H9 (cell line): ENCODE measurements at regions not wholly inside any gene's neighbourhood (a gene's known extent, or its start where the extent isn't known, plus 50 kb on each side); places are given as distances from the start of the nearest gene placed in this dataset.

Source experiments
- DNase-seq: peaks from one replicate; pipeline ENCODE4 v3.0.0-alpha.2; 2017
- H2AFZ ChIP-seq: one replicate; pipeline ENCODE4 v1.6.1; 2013; ENCODE audit warnings: mild to moderate bottlenecking, low read length, control low read depth, moderate library complexity
- H2AK5ac ChIP-seq: 2 replicates; pipeline ENCODE4 v1.6.1; 2013; ENCODE audit warnings: low read length, control low read depth, mixed read lengths; ENCODE audit not compliant: insufficient read length
- H2BK120ac ChIP-seq: one replicate; pipeline ENCODE4 v1.6.1; 2013; ENCODE audit warnings: low read depth, mild to moderate bottlenecking, low read length, control low read depth, inconsistent platforms; ENCODE audit not compliant: poor library complexity, severe bottlenecking
- H2BK12ac ChIP-seq: 2 replicates; pipeline ENCODE4 v1.6.1; 2013; ENCODE audit warnings: low read length, control low read depth, mixed read lengths, low read depth; ENCODE audit not compliant: insufficient read length
- H2BK15ac ChIP-seq: 2 replicates; pipeline ENCODE4 v1.6.1; 2013; ENCODE audit warnings: low read depth, low read length, control low read depth
- H2BK20ac ChIP-seq: one replicate; pipeline ENCODE4 v1.6.1; 2013; ENCODE audit warnings: low read depth, mild to moderate bottlenecking, low read length, control low read depth, inconsistent platforms; ENCODE audit not compliant: poor library complexity, severe bottlenecking
- H2BK5ac ChIP-seq: 2 replicates; pipeline ENCODE4 v1.6.1; 2013; ENCODE audit warnings: low read length, control low read depth, mixed read lengths; ENCODE audit not compliant: insufficient read length
- H3K14ac ChIP-seq: 2 replicates; pipeline ENCODE4 v1.6.1; 2013; ENCODE audit warnings: low read length, control low read depth; ENCODE audit not compliant: insufficient read depth
- H3K18ac ChIP-seq: 2 replicates; pipeline ENCODE4 v1.6.1; 2013; ENCODE audit warnings: low read depth, mild to moderate bottlenecking, mixed read lengths, low read length, control low read depth; ENCODE audit not compliant: insufficient read length
- H3K23ac ChIP-seq: 2 replicates; pipeline ENCODE4 v1.6.1; 2013; ENCODE audit warnings: low read length, control low read depth, mixed read lengths, low read depth; ENCODE audit not compliant: insufficient read length
- H3K23me2 ChIP-seq: 2 replicates; pipeline ENCODE4 v1.6.1; 2013; ENCODE audit warnings: low read depth, mild to moderate bottlenecking, mixed read lengths, low read length, control low read depth; ENCODE audit not compliant: insufficient read length, poor library complexity, severe bottlenecking
- H3K27ac ChIP-seq: 2 replicates; pipeline ENCODE4 v1.5.1; 2013; ENCODE audit warnings: low read length, control low read depth, mixed read lengths, low read depth; ENCODE audit not compliant: insufficient read length
- H3K27me3 ChIP-seq: 2 replicates; pipeline ENCODE4 v1.6.1; 2013; ENCODE audit warnings: low read length, control low read depth, inconsistent platforms; ENCODE audit not compliant: insufficient read depth
- H3K4ac ChIP-seq: 2 replicates; pipeline ENCODE4 v1.6.1; 2013; ENCODE audit warnings: low read depth, mild to moderate bottlenecking, control low read depth, inconsistent platforms, low read length, moderate library complexity
- H3K4me1 ChIP-seq: 2 replicates; pipeline ENCODE4 v1.6.1; 2013; ENCODE audit warnings: low read length, control low read depth, inconsistent platforms; ENCODE audit not compliant: insufficient read depth
- H3K4me2 ChIP-seq: 2 replicates; pipeline ENCODE4 v1.6.1; 2013; ENCODE audit warnings: low read length, control low read depth, mixed read lengths; ENCODE audit not compliant: insufficient read length, insufficient read depth
- H3K56ac ChIP-seq: 2 replicates; pipeline ENCODE4 v1.6.1; 2013; ENCODE audit warnings: low read depth, mild to moderate bottlenecking, mixed read lengths, low read length, control low read depth; ENCODE audit not compliant: insufficient read length
- H3K79me1 ChIP-seq: 2 replicates; pipeline ENCODE4 v1.6.1; 2013; ENCODE audit warnings: low read depth, mild to moderate bottlenecking, moderate library complexity, low read length, control low read depth, inconsistent platforms; ENCODE audit not compliant: insufficient read depth, poor library complexity, severe bottlenecking
- H3K79me2 ChIP-seq: 2 replicates; pipeline ENCODE4 v1.6.1; 2013; ENCODE audit warnings: low read length, control low read depth, inconsistent platforms; ENCODE audit not compliant: insufficient read depth
- H3K9ac ChIP-seq: 2 replicates; pipeline ENCODE4 v1.6.1; 2013; ENCODE audit warnings: low read length, control low read depth, mixed read lengths; ENCODE audit not compliant: insufficient read length; ENCODE audit errors: extremely low read depth
- H3K9me3 ChIP-seq: one replicate; pipeline ENCODE4 v1.6.1; 2013; ENCODE audit warnings: low read depth, low read length, inconsistent platforms; ENCODE audit not compliant: control insufficient read depth
- H3T11ph ChIP-seq: one replicate; pipeline ENCODE4 v1.6.1; 2013; ENCODE audit warnings: mild to moderate bottlenecking, low read length, control low read depth, inconsistent platforms
- H4K20me1 ChIP-seq: one replicate; pipeline ENCODE4 v1.6.1; 2013; ENCODE audit not compliant: control insufficient read depth, insufficient read length, insufficient read depth
- H4K5ac ChIP-seq: 2 replicates; pipeline ENCODE4 v1.6.1; 2013; ENCODE audit warnings: low read depth, mild to moderate bottlenecking, mixed read lengths, low read length, control low read depth; ENCODE audit not compliant: insufficient read length
- H4K8ac ChIP-seq: replicated peaks from 2 replicates; pipeline ENCODE4 v1.6.1; 2013; ENCODE audit warnings: low read length, control low read depth, mixed read lengths, low read depth; ENCODE audit not compliant: insufficient read length
- H4K91ac ChIP-seq: 2 replicates; pipeline ENCODE4 v1.6.1; 2013; ENCODE audit warnings: low read depth, mild to moderate bottlenecking, moderate library complexity, mixed read lengths, low read length, control low read depth; ENCODE audit not compliant: insufficient read length
- H3K27ac Mint-ChIP-seq, 3 experiments: 2 replicates in 2 of 3; 3 replicates in 1 of 3; pipeline ENCODE4 v1.8.0; 2020 to 2021; ENCODE audit warnings: mixed read lengths in 3 of 3, mild to moderate bottlenecking in 1 of 3, moderate library complexity in 1 of 3
- H3K27me3 Mint-ChIP-seq: 2 replicates; pipeline ENCODE4 v1.8.0; 2021; ENCODE audit warnings: low read depth, mild to moderate bottlenecking, moderate library complexity, mixed read lengths
- H3K36me3 Mint-ChIP-seq, 3 experiments: 2 replicates in 2 of 3; 3 replicates in 1 of 3; pipeline ENCODE4 v1.8.0; 2020 to 2021; ENCODE audit warnings: low read depth in 3 of 3, mixed read lengths in 3 of 3; ENCODE audit not compliant: insufficient read depth in 1 of 3
- H3K4me1 Mint-ChIP-seq, 2 experiments: 2 replicates each; pipeline ENCODE4 v1.8.0; 2020; ENCODE audit warnings: mixed read lengths in 2 of 2
- H3K4me3 Mint-ChIP-seq, 2 experiments: 2 replicates in 1 of 2; 3 replicates in 1 of 2; pipeline ENCODE4 v1.8.0; 2020 to 2021; ENCODE audit warnings: mild to moderate bottlenecking in 2 of 2, mixed read lengths in 2 of 2, moderate library complexity in 1 of 2
- H3K9me3 Mint-ChIP-seq, 2 experiments: 2 replicates in 1 of 2; 3 replicates in 1 of 2; pipeline ENCODE4 v1.8.0; 2020; ENCODE audit warnings: mild to moderate bottlenecking in 2 of 2, mixed read lengths in 2 of 2, moderate library complexity in 1 of 2
- WGBS: extraction: QIAGEN DNeasy Blood & Tissue Kit; methylation state at CpG from one replicate; pipeline ENCODE4 v1.1.7; 2013; ENCODE audit warnings: missing lambda C conversion rate, low lambda C conversion rate, mixed read lengths; ENCODE audit not compliant: insufficient read length; ENCODE audit errors: extremely low coverage; 5-methylcytosine and 5-hydroxymethylcytosine counted together
- TF ChIP-seq, protein P1 (sequence below): fragments of 200-600 bp; sonication (generic); conservative IDR thresholded peaks from 3 replicates; pipeline ENCODE4 v1.8.0; 2021; ENCODE audit warnings: antibody characterized with exemption, mild to moderate bottlenecking

DNA sequence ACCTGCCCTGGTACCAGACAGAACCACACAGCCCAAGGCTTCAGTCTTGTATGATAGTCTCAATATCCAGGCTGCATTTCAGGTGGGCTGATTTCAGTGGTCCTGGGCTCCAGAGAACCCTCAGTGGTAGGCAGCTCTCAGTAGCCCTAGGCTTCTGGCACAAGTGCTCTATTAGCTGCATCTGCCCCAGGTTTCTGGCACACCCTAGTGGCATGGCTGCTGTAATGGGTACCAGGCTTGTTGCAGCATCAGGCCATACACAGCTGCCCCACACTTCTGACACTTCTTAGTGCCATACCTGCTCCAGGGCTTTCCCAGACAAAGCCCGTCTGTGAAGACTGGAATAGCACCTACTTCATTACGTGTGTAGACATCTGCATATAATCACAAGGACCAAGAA, 1062.2 kb upstream of the EPHA6 start:
- H4K91ac ChIP-seq, result no peak overlapping the region
- no peak overlapping the region for H3K18ac ChIP-seq
- H3K79me2 ChIP-seq, result no peaks in the 10 kb centered on the region
- H3K14ac ChIP-seq, result no peak overlapping the region
- H3T11ph ChIP-seq, result no peak overlapping the region
- H3K9me3 ChIP-seq, result no peaks in the 10 kb centered on the region
- H3K23ac ChIP-seq, result no peak overlapping the region
- H3K79me1 ChIP-seq, result no peaks in the 10 kb centered on the region
- H3K9me3 Mint-ChIP-seq, result peaks cover 0 to 2% of the 10 kb centered on the region in 2 experiments; a peak in 1 of 5 replicates
- H3K27me3 Mint-ChIP-seq, result no peaks in the 10 kb centered on the region
- H3K27ac ChIP-seq, result no peak overlapping the region
- no peak overlapping the region for H3K4ac ChIP-seq
- no peak overlapping the region for H2AFZ ChIP-seq
- H2BK120ac ChIP-seq, result no peak overlapping the region
- no peak overlapping the region for H3K4me2 ChIP-seq
- no peak overlapping the region for H4K8ac ChIP-seq
- no peak overlapping the region for H2BK20ac ChIP-seq
- H3K4me1 Mint-ChIP-seq, result no peaks in the 10 kb centered on the region
- WGBS, result no CpG with 5 or more reads among the region's 2 CpGs
- H3K9ac ChIP-seq, result no peak overlapping the region
- no peaks in the 10 kb centered on the region for H4K20me1 ChIP-seq
- H2AK5ac ChIP-seq, result no peak overlapping the region
- H3K27me3 ChIP-seq, result no peaks in the 10 kb centered on the region
- H2BK12ac ChIP-seq, result no peak overlapping the region
- TF ChIP-seq, protein P1, sequence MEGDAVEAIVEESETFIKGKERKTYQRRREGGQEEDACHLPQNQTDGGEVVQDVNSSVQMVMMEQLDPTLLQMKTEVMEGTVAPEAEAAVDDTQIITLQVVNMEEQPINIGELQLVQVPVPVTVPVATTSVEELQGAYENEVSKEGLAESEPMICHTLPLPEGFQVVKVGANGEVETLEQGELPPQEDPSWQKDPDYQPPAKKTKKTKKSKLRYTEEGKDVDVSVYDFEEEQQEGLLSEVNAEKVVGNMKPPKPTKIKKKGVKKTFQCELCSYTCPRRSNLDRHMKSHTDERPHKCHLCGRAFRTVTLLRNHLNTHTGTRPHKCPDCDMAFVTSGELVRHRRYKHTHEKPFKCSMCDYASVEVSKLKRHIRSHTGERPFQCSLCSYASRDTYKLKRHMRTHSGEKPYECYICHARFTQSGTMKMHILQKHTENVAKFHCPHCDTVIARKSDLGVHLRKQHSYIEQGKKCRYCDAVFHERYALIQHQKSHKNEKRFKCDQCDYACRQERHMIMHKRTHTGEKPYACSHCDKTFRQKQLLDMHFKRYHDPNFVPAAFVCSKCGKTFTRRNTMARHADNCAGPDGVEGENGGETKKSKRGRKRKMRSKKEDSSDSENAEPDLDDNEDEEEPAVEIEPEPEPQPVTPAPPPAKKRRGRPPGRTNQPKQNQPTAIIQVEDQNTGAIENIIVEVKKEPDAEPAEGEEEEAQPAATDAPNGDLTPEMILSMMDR, result peak; percentile 28; the same call in 2 of the 3 replicates
- H3K4me3 Mint-ChIP-seq, result no peak overlapping the region
- H2BK5ac ChIP-seq, result no peak overlapping the region
- DNase-seq, result no peak
- H4K5ac ChIP-seq, result no peak overlapping the region
- H2BK15ac ChIP-seq, result no peak overlapping the region
- H3K36me3 Mint-ChIP-seq, result no peaks in the 10 kb centered on the region; a peak in 1 of 7 replicates
- H3K23me2 ChIP-seq, result no peaks in the 10 kb centered on the region
- H3K27ac Mint-ChIP-seq, result no peak overlapping the region
- no peaks in the 10 kb centered on the region for H3K4me1 ChIP-seq
- H3K56ac ChIP-seq, result no peak overlapping the region
